DND-41 (cell line): ENCODE measurements at regions not wholly inside any gene's neighbourhood (a gene's known extent, or its start where the extent isn't known, plus 50 kb on each side); places are given as distances from the start of the nearest gene placed in this dataset.

Source experiments
- CTCF ChIP-seq: IDR thresholded peaks from 2 replicates; pipeline ENCODE4 v1.5.1; 2012; ENCODE audit warnings: borderline replicate concordance, low read length, moderate library complexity, mild to moderate bottlenecking; ENCODE audit not compliant: poor library complexity, severe bottlenecking; ENCODE audit errors: extremely low read depth
- EZH2 ChIP-seq: IDR thresholded peaks from 3 replicates; pipeline ENCODE4 v1.6.1; 2012; ENCODE audit warnings: borderline replicate concordance, low read depth, mild to moderate bottlenecking, moderate library complexity, low read length, inconsistent platforms; ENCODE audit not compliant: severe bottlenecking

GRCh38 chr15:62391641-62392262, 226.7 kb upstream of the C2CD4B start:
- TF ChIP-seq CTCF: peak; percentile 11
- no peak for TF ChIP-seq EZH2
